GM12878 (cell line): ENCODE measurements at regions not wholly inside any gene's neighbourhood (a gene's known extent, or its start where the extent isn't known, plus 50 kb on each side); places are given as distances from the start of the nearest gene placed in this dataset.

Experiments used
- DPF2 ChIP-seq: fragments of 450-650 bp; IDR thresholded peaks from 2 replicates; pipeline ENCODE4 v1.6.1; 2017; ENCODE audit warnings: mild to moderate bottlenecking
- E2F4 ChIP-seq: IDR thresholded peaks from 2 replicates; pipeline ENCODE4 v1.6.1; 2012; ENCODE audit warnings: low read depth, low read length, improper control_type of control experiment
- GABPA ChIP-seq: IDR thresholded peaks from 2 replicates; pipeline ENCODE4 v1.6.1; 2014; ENCODE audit warnings: antibody characterized with exemption, low read depth, mild to moderate bottlenecking, inconsistent platforms
- HSF1 ChIP-seq: fragments of 150-350 bp; IDR thresholded peaks from 2 replicates; pipeline ENCODE4 v1.6.1; 2014; ENCODE audit warnings: mild to moderate bottlenecking, low read depth, low read length
- MYB ChIP-seq: fragments of 150-350 bp; IDR thresholded peaks from 2 replicates; pipeline ENCODE4 v1.6.1; 2014; ENCODE audit warnings: mild to moderate bottlenecking, low read depth, low read length, borderline replicate concordance
- NBN ChIP-seq: fragments of 450-650 bp; IDR thresholded peaks from 2 replicates; pipeline ENCODE4 v1.6.1; 2016
- NFYA ChIP-seq: IDR thresholded peaks from 2 replicates; pipeline ENCODE4 v1.6.1; 2011; ENCODE audit warnings: low read depth, mild to moderate bottlenecking, low read length, improper control_type of control experiment, borderline replicate concordance
- NR2C2 ChIP-seq: IDR thresholded peaks from 2 replicates; pipeline ENCODE4 v1.6.1; 2011; ENCODE audit warnings: borderline replicate concordance, low read depth; ENCODE audit not compliant: control insufficient read depth, insufficient read length
- WRNIP1 ChIP-seq: IDR thresholded peaks from 2 replicates; pipeline ENCODE4 v1.6.1; 2011; ENCODE audit warnings: low read depth, low read length, improper control_type of control experiment, borderline replicate concordance
- YY1 ChIP-seq: IDR thresholded peaks from 2 replicates; pipeline ENCODE4 v1.6.1; 2011; ENCODE audit warnings: low read depth, mild to moderate bottlenecking, low read length
- TF ChIP-seq, protein P1 (sequence below): IDR thresholded peaks from 2 replicates; pipeline ENCODE4 v1.6.1; 2011; ENCODE audit warnings: borderline replicate concordance, low read depth, mild to moderate bottlenecking, moderate library complexity, mixed read lengths, low read length; ENCODE audit not compliant: insufficient read depth; ENCODE audit errors: extremely low read length
- TF ChIP-seq, protein P2 (sequence below): IDR thresholded peaks from 2 replicates; pipeline ENCODE4 v1.6.1; 2012; ENCODE audit warnings: low read depth, low read length, improper control_type of control experiment

DNA sequence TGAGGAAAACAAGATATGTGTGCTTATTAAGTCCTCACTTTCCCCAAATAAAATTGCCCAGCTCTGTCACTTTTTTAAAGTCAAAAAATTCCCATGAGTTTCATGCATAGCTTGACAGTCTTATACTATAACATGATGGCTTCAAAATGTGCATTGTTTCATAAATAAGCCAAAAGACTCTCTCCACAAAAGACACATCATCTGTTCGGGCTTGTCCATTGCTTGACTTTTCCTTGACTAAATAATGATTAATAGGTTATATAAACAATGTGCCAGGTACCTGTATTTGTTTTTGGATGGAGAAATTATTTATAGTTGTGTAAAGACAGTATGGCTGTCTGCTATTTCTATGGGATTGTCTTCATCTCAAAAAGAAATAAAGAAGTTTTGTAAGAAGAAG, 329.2 kb upstream of the KLF3 start (continued):
- TF ChIP-seq NFYA (no peak), E2F4 (no peak), HSF1 (no peak), MYB (no peak), WRNIP1 (no peak), YY1 (no peak), DPF2 (no peak), NBN (no peak), GABPA (no peak), NR2C2 (no peak)
- TF ChIP-seq, protein P1, sequence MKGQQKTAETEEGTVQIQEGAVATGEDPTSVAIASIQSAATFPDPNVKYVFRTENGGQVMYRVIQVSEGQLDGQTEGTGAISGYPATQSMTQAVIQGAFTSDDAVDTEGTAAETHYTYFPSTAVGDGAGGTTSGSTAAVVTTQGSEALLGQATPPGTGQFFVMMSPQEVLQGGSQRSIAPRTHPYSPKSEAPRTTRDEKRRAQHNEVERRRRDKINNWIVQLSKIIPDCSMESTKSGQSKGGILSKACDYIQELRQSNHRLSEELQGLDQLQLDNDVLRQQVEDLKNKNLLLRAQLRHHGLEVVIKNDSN: no peak
- TF ChIP-seq, protein P2, sequence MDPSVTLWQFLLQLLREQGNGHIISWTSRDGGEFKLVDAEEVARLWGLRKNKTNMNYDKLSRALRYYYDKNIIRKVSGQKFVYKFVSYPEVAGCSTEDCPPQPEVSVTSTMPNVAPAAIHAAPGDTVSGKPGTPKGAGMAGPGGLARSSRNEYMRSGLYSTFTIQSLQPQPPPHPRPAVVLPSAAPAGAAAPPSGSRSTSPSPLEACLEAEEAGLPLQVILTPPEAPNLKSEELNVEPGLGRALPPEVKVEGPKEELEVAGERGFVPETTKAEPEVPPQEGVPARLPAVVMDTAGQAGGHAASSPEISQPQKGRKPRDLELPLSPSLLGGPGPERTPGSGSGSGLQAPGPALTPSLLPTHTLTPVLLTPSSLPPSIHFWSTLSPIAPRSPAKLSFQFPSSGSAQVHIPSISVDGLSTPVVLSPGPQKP: no peak
